ENCODE measurements at regions not wholly inside any gene's neighbourhood (a gene's known extent, or its start where the extent isn't known, plus 50 kb on each side); places are given as distances from the start of the nearest gene placed in this dataset.

DNA sequence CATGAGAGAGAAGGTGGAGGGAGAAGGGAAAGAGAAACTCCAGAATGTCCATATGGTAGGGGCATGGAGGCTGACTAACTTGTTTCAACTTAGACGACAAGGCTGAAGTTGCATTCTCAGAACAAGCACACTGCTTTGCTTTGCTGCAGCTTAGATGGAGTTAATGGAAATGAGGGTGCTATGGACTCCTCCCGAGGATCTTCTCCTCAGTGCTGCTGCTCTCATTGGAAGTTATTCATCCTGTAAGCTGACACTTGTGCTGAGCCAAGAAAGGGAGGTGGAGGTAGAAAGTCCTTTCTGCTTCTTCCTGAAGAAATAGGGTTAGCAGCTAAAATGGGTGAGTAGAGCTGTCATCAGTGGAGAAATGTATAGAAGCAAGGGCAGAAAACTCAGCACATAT, 215.3 kb downstream of the SEC16B start:
- TF ChIP-seq, protein P1, sequence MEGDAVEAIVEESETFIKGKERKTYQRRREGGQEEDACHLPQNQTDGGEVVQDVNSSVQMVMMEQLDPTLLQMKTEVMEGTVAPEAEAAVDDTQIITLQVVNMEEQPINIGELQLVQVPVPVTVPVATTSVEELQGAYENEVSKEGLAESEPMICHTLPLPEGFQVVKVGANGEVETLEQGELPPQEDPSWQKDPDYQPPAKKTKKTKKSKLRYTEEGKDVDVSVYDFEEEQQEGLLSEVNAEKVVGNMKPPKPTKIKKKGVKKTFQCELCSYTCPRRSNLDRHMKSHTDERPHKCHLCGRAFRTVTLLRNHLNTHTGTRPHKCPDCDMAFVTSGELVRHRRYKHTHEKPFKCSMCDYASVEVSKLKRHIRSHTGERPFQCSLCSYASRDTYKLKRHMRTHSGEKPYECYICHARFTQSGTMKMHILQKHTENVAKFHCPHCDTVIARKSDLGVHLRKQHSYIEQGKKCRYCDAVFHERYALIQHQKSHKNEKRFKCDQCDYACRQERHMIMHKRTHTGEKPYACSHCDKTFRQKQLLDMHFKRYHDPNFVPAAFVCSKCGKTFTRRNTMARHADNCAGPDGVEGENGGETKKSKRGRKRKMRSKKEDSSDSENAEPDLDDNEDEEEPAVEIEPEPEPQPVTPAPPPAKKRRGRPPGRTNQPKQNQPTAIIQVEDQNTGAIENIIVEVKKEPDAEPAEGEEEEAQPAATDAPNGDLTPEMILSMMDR (IDR thresholded peaks at IDR 0.05; ENCODE audit: control extremely low read depth, extremely low read depth, low read depth, missing control alignments) = no peak
- POLR2A ChIA-PET = no interaction called here
- DNase-seq (ENCODE audit: extremely low spot score) = no peak
- CTCF ChIA-PET = no interaction called here

DNA sequence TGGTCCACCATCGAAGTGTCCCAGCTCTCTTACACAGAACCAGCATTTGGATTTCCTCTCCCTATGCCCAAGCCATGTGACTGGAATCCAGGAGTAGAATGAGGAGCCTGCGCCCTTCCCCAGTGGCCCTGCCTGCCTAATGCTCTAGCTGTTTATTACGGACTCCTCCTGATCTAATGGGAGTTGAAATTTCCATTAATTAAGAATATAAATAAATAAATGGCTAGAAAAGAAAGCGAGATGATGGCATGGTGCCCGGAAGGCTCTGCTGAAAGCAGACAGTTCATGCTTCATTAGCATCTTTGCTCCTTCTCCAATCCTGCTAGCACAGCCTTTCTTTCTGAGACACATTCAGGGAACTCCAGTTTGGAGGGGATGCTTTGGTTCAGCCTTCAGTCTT, 216.2 kb downstream of the SEC16B start:
- TF ChIP-seq, protein P1 (IDR thresholded peaks at IDR 0.05; ENCODE audit: control extremely low read depth, extremely low read depth, low read depth, missing control alignments) = no peak
- no peak for DNase-seq (ENCODE audit: extremely low spot score)
- POLR2A ChIA-PET = no interaction called here
- CTCF ChIA-PET = interaction anchor here (1.2 kb wide), 1 partner anchor 16 kb away, joined by 4 read pairs; no protein-coding TSS in a partner anchor

- CTCF ChIA-PET = interaction anchor here (1.4 kb wide), 1 partner anchor 10 kb away, joined by 5 read pairs; no protein-coding TSS in a partner anchor
Observed at GRCh38 chr1:177748080-177748801, 221.6 kb downstream of the SEC16B start.

DNA sequence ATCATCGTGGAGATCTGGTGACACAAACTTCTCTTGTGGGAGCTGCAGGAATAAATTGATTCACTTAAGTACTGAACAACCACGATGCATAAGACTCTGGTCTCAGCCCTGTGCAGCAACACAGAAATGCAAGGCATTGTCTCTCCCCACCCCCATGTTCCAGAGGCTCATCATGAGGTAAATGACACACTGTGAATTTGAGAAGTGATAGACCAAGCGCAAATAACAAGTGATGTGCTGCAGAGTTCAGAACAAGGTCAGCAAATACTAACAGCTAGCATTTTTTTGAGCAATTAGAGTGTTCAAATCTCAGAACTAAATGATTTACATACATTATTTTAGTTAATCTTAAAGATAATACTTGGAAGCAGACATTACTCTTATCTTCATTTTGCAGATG, 223.7 kb downstream of the SEC16B start:
- TF ChIP-seq, protein P1 (IDR thresholded peaks at IDR 0.05; ENCODE audit: control extremely low read depth, extremely low read depth, low read depth, missing control alignments) = no peak
- no peak for DNase-seq (ENCODE audit: extremely low spot score)
- CTCF ChIA-PET = no interaction called here
- POLR2A ChIA-PET = no interaction called here

More at GRCh38 chr1:177748080-177748801, 221.6 kb downstream of the SEC16B start:
- POLR2A ChIA-PET = no interaction called here
- TF ChIP-seq, protein P1 (IDR thresholded peaks at IDR 0.05; ENCODE audit: control extremely low read depth, extremely low read depth, low read depth, missing control alignments) = no peak
- DNase-seq (ENCODE audit: extremely low spot score) = no peak

GRCh38 chr1:177744906-177745305, 225.0 kb downstream of the SEC16B start:
- TF ChIP-seq, protein P1 (IDR thresholded peaks at IDR 0.05; ENCODE audit: control extremely low read depth, extremely low read depth, low read depth, missing control alignments) = no peak
- DNase-seq (ENCODE audit: extremely low spot score) = no peak
- CTCF ChIA-PET = interaction anchor here (1.1 kb wide), 1 partner anchor 13 kb away, joined by 3 read pairs; no protein-coding TSS in a partner anchor
- POLR2A ChIA-PET = no interaction called here

DNA sequence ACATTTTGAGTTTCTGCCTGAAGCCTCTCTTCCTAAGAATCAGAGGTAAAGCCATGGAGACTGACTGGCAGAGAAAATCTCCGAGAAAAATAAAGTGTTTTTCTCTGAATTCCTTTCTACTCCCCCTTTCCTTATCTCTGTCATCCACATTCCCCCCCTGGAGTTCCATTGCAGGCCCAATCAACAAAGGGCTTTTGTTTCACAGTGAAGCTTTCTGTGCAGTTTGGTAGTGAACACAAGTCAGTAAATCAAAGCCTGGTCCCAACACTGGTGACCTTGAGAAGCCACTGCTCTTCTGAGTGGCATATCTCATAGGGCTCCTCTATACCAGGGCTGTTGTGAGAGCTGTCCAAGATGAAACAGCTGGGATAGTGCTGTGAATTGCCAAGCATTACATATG, 228.4 kb downstream of the SEC16B start:
- no peak for DNase-seq (ENCODE audit: extremely low spot score)
- POLR2A ChIA-PET = no interaction called here
- TF ChIP-seq, protein P1 (IDR thresholded peaks at IDR 0.05; ENCODE audit: control extremely low read depth, extremely low read depth, low read depth, missing control alignments) = no peak
- CTCF ChIA-PET = no interaction called here
